Suprapubic skin (tissue), 4 donors: ENCODE measurements at regions not wholly inside any gene's neighbourhood (a gene's known extent, or its start where the extent isn't known, plus 50 kb on each side); places are given as distances from the start of the nearest gene placed in this dataset.

ENCODE experiments used
- DNase-seq, 2 donors: peaks; one replicate each; pipeline ENCODE4 v3.0.0-alpha.2; 2019; ENCODE audit warnings: low spot score in 2 of 2
- H3K27ac ChIP-seq: fragments of 200-600 bp; sonication (generic); one replicate; pipeline ENCODE4 v1.5.1; 2019
- H3K27me3 ChIP-seq: fragments of 200-600 bp; sonication (generic); one replicate; pipeline ENCODE4 v1.5.1; 2019
- H3K36me3 ChIP-seq: fragments of 200-600 bp; sonication (generic); one replicate; pipeline ENCODE4 v1.5.1; 2019
- H3K4me1 ChIP-seq: fragments of 200-600 bp; sonication (generic); one replicate; pipeline ENCODE4 v1.5.1; 2019
- H3K4me3 ChIP-seq: fragments of 200-600 bp; sonication (generic); one replicate; pipeline ENCODE4 v1.5.1; 2019; ENCODE audit warnings: mild to moderate bottlenecking
- H3K9me3 ChIP-seq: fragments of 200-600 bp; sonication (generic); one replicate; pipeline ENCODE4 v1.5.1; 2019
- EP300 ChIP-seq: sonication (generic); formaldehyde crosslinking; IDR thresholded peaks from one replicate; pipeline ENCODE4 v1.6.1; 2017; ENCODE audit warnings: antibody characterized with exemption
- POLR2A ChIP-seq, 2 donors: fragments of 450-650 bp; IDR thresholded peaks; one replicate each; pipeline ENCODE4 v1.6.1; 2017; ENCODE audit warnings: antibody characterized with exemption in 2 of 2, mild to moderate bottlenecking in 2 of 2, moderate library complexity in 2 of 2
- POLR2AphosphoS5 ChIP-seq, 3 donors: sonication (generic); formaldehyde crosslinking; IDR thresholded peaks; one replicate each; pipeline ENCODE4 v1.6.1; 2017; ENCODE audit warnings: antibody characterized with exemption in 3 of 3
- WGBS: methylation state at CpG from one replicate; pipeline ENCODE4 v1.1.5; 2018; 5-methylcytosine and 5-hydroxymethylcytosine counted together
- TF ChIP-seq, protein P1 (sequence below), 2 donors: fragments of 200-600 bp in 1 of 2; fragments of 450-650 bp in 1 of 2; sonication (generic) in 1 of 2; IDR thresholded peaks; one replicate each; pipeline ENCODE4 v1.5.1; 2016 to 2019; ENCODE audit warnings: antibody characterized with exemption in 2 of 2, mild to moderate bottlenecking in 1 of 2, moderate library complexity in 1 of 2

DNA sequence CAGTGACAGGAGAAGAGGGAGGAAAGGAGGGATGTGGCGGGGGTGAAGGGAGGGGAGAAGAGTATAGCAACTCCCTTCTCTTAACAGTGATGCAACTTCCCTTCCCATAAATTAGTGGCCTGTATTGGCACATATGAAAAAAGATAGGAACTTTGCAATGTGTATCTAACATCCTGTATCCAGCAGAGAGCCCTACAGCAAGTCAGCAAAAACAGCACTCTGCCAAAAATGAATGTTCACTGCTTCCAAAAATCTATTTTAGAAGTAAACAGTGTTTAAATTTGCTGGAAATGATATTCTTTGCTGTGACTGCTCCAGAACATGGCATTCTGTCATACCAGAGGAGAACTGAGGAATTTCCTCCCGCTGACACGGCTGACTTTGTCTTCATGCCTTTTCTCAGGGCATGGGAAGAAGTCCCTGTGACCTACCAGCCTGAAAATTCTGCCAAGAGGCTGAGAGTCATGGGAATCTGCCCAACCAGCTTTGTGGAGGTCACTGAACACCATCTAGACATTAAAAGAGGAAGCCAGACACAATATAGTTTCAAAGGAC lies 343.4 kb upstream of the RASGEF1B start:
- H3K9me3 ChIP-seq, result no peaks in the 10 kb centered on the region
- H3K27me3 ChIP-seq, result no peaks in the 10 kb centered on the region
- H3K27ac ChIP-seq, result no peak overlapping the region
- no peaks in the 10 kb centered on the region for H3K4me1 ChIP-seq
- TF ChIP-seq POLR2A (IDR thresholded peaks at IDR 0.05) (no peak), POLR2AphosphoS5 (IDR thresholded peaks at IDR 0.05) (no peak), EP300 (no peak)
- TF ChIP-seq, protein P1, sequence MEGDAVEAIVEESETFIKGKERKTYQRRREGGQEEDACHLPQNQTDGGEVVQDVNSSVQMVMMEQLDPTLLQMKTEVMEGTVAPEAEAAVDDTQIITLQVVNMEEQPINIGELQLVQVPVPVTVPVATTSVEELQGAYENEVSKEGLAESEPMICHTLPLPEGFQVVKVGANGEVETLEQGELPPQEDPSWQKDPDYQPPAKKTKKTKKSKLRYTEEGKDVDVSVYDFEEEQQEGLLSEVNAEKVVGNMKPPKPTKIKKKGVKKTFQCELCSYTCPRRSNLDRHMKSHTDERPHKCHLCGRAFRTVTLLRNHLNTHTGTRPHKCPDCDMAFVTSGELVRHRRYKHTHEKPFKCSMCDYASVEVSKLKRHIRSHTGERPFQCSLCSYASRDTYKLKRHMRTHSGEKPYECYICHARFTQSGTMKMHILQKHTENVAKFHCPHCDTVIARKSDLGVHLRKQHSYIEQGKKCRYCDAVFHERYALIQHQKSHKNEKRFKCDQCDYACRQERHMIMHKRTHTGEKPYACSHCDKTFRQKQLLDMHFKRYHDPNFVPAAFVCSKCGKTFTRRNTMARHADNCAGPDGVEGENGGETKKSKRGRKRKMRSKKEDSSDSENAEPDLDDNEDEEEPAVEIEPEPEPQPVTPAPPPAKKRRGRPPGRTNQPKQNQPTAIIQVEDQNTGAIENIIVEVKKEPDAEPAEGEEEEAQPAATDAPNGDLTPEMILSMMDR (IDR thresholded peaks at IDR 0.05), result no peak
- H3K36me3 ChIP-seq, result no peaks in the 10 kb centered on the region
- DNase-seq, result no peak
- no peak overlapping the region for H3K4me3 ChIP-seq
- WGBS, result 37% methylated on average over 3 of the region's 3 CpGs

- no peak overlapping the region for H3K27ac ChIP-seq
- 63% methylated on average over 5 of the region's 5 CpGs for WGBS
- H3K9me3 ChIP-seq, result no peaks in the 10 kb centered on the region
- DNase-seq, result no peak
- H3K36me3 ChIP-seq, result no peaks in the 10 kb centered on the region
- no peak overlapping the region for H3K4me3 ChIP-seq
- H3K27me3 ChIP-seq, result no peaks in the 10 kb centered on the region
- H3K4me1 ChIP-seq, result peaks cover 10% of the 10 kb centered on the region
- TF ChIP-seq POLR2A (IDR thresholded peaks at IDR 0.05) (no peak), POLR2AphosphoS5 (IDR thresholded peaks at IDR 0.05) (no peak), EP300 (no peak)
- TF ChIP-seq, protein P1 (IDR thresholded peaks at IDR 0.05), result no peak
Measured at GRCh38 chr4:81811562-81812293, 340.0 kb upstream of the RASGEF1B start.

- Histone ChIP-seq H3K4me1 (peaks cover 10% of the 10 kb centered on the region), H3K4me3 (no peak overlapping the region), H3K27me3 (no peaks in the 10 kb centered on the region), H3K36me3 (no peaks in the 10 kb centered on the region), H3K27ac (no peak overlapping the region), H3K9me3 (no peaks in the 10 kb centered on the region)
- WGBS, result 20% methylated on average over 2 of the region's 2 CpGs
- DNase-seq, result no peak
- no peak for TF ChIP-seq EP300
- TF ChIP-seq POLR2AphosphoS5 (IDR thresholded peaks at IDR 0.05), result no peak
- TF ChIP-seq, protein P1 (IDR thresholded peaks at IDR 0.05), result no peak
- TF ChIP-seq POLR2A (IDR thresholded peaks at IDR 0.05), result no peak
Measured at GRCh38 chr4:81808011-81808672, 336.4 kb upstream of the RASGEF1B start.

GRCh38 chr4:81807386-81807785 lies 335.7 kb upstream of the RASGEF1B start:
- Histone ChIP-seq H3K36me3 (no peaks in the 10 kb centered on the region), H3K27me3 (no peaks in the 10 kb centered on the region), H3K27ac (no peak overlapping the region), H3K4me3 (no peak overlapping the region), H3K4me1 (peaks cover 10% of the 10 kb centered on the region), H3K9me3 (no peaks in the 10 kb centered on the region)
- 77% methylated on average over 7 of the region's 7 CpGs for WGBS
- no peak for DNase-seq
- no peak for TF ChIP-seq POLR2AphosphoS5 (IDR thresholded peaks at IDR 0.05)
- TF ChIP-seq EP300, result no peak
- TF ChIP-seq POLR2A (IDR thresholded peaks at IDR 0.05), result no peak
- TF ChIP-seq, protein P1 (IDR thresholded peaks at IDR 0.05), result no peak

DNA sequence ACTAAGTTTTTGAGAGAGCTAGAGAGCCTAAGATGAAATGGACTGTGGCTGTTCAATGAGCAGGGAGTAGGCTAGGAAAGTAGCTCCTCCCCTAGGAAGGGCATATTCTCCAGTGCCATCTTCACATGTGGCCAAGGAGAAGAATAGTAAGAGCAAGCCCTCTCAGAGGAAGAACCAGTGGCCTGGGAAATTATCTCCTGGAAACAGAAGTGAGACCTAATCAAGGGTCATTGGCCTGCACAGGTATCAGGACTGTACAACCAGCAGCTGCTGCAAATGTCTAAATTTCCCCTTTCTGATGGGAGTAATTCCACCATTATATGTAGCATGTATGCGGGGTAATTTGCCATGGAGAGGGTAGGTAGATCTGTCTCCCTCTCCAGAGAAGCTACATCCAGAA lies 334.8 kb upstream of the RASGEF1B start:
- WGBS, result 94% methylated on average over 1 of the region's 1 CpG
- Histone ChIP-seq H3K36me3 (no peaks in the 10 kb centered on the region), H3K27me3 (no peaks in the 10 kb centered on the region), H3K4me1 (peaks cover 10% of the 10 kb centered on the region), H3K4me3 (no peak overlapping the region), H3K27ac (no peak overlapping the region), H3K9me3 (no peaks in the 10 kb centered on the region)
- TF ChIP-seq, protein P1 (IDR thresholded peaks at IDR 0.05), result no peak
- no peak for TF ChIP-seq EP300
- TF ChIP-seq POLR2AphosphoS5 (IDR thresholded peaks at IDR 0.05), result no peak
- DNase-seq, result no peak
